Transverse colon (tissue), 4 donors: ENCODE measurements at regions not wholly inside any gene's neighbourhood (a gene's known extent, or its start where the extent isn't known, plus 50 kb on each side); places are given as distances from the start of the nearest gene placed in this dataset.

Experiments used
- DNase-seq: peaks from one replicate; pipeline ENCODE4 v3.0.0-alpha.2; 2019
- H3K27ac ChIP-seq, 4 donors: fragments of 200-600 bp; sonication (generic); 2 replicates each; pipeline ENCODE4 v1.5.1; 2016 to 2018; ENCODE audit warnings: inconsistent platforms in 4 of 4
- H3K27me3 ChIP-seq: fragments of 200-600 bp; sonication (generic); 2 replicates; pipeline ENCODE4 v1.5.1; 2017; ENCODE audit warnings: inconsistent platforms
- H3K36me3 ChIP-seq, 4 donors: fragments of 200-600 bp; sonication (generic); 2 replicates each; pipeline ENCODE4 v1.5.1; 2017 to 2019; ENCODE audit warnings: inconsistent platforms in 4 of 4
- H3K4me1 ChIP-seq, 4 donors: fragments of 200-600 bp; sonication (generic); 2 replicates each; pipeline ENCODE4 v1.5.1; 2017 to 2020; ENCODE audit warnings: inconsistent platforms in 4 of 4
- H3K4me3 ChIP-seq, 4 donors: fragments of 200-600 bp; sonication (generic); 1 replicate in 1 of 4; 2 replicates in 3 of 4; pipeline versions ENCODE4 v1.5.1 to v1.6.1; 2017 to 2019; ENCODE audit warnings: inconsistent platforms in 4 of 4
- H3K9me3 ChIP-seq, 2 donors: fragments of 200-600 bp; sonication (generic); 2 replicates each; pipeline ENCODE4 v1.5.1; 2017 to 2019; ENCODE audit warnings: inconsistent platforms in 2 of 2
- EP300 ChIP-seq: sonication (generic); formaldehyde crosslinking; IDR thresholded peaks from one replicate; pipeline ENCODE4 v1.6.1; 2017; ENCODE audit warnings: antibody characterized with exemption, low read depth
- POLR2A ChIP-seq: fragments of 450-650 bp; IDR thresholded peaks from one replicate; pipeline ENCODE4 v1.6.1; 2016; ENCODE audit warnings: antibody characterized with exemption, mild to moderate bottlenecking, moderate library complexity
- POLR2AphosphoS5 ChIP-seq, 3 donors: sonication (generic); formaldehyde crosslinking; IDR thresholded peaks; one replicate each; pipeline ENCODE4 v1.6.1; 2016; ENCODE audit warnings: antibody characterized with exemption in 3 of 3
- WGBS, 2 donors: methylation state at CpG; one replicate each; pipeline ENCODE4 v1.1.5; 2018; ENCODE audit warnings: low coverage in 1 of 2; 5-methylcytosine and 5-hydroxymethylcytosine counted together
- in situ Hi-C, 4 donors: fragments of 200-750 bp; cut with MboI; loops; one replicate each; pipeline versions ENCODE4 v1.15.0 to v1.15.1; 2017; ENCODE audit warnings: low sequenced_read_pairs in 3 of 4, low pct_ligation_motif_present in 1 of 4, low pct_unique_long_range_greater_than_20kb in 1 of 4
- intact Hi-C: fragments of 100-400 bp; cut with DNase I; formaldehyde crosslinking; loops from one replicate; pipeline ENCODE4 v1.15.1; 2023; ENCODE audit warnings: low total_unique reads
- TF ChIP-seq, protein P1 (sequence below), 5 experiments: fragments of 200-600 bp in 3 of 5; fragments of 450-650 bp in 2 of 5; sonication (generic) in 3 of 5; IDR thresholded peaks; 1 replicate in 2 of 5; 2 replicates in 3 of 5; pipeline ENCODE4 v1.5.1; 2016 to 2017; ENCODE audit warnings: antibody characterized with exemption in 5 of 5, inconsistent platforms in 3 of 5, mild to moderate bottlenecking in 2 of 5, moderate library complexity in 1 of 5

- Histone ChIP-seq H3K27me3 (no peaks in the 10 kb centered on the region), H3K36me3 (no peaks in the 10 kb centered on the region), H3K4me3 (no peak overlapping the region), H3K27ac (no peak overlapping the region), H3K4me1 (no peaks in the 10 kb centered on the region), H3K9me3 (no peaks in the 10 kb centered on the region)
- TF ChIP-seq POLR2AphosphoS5 (IDR thresholded peaks at IDR 0.05) (no peak), POLR2A (no peak)
- TF ChIP-seq, protein P1, sequence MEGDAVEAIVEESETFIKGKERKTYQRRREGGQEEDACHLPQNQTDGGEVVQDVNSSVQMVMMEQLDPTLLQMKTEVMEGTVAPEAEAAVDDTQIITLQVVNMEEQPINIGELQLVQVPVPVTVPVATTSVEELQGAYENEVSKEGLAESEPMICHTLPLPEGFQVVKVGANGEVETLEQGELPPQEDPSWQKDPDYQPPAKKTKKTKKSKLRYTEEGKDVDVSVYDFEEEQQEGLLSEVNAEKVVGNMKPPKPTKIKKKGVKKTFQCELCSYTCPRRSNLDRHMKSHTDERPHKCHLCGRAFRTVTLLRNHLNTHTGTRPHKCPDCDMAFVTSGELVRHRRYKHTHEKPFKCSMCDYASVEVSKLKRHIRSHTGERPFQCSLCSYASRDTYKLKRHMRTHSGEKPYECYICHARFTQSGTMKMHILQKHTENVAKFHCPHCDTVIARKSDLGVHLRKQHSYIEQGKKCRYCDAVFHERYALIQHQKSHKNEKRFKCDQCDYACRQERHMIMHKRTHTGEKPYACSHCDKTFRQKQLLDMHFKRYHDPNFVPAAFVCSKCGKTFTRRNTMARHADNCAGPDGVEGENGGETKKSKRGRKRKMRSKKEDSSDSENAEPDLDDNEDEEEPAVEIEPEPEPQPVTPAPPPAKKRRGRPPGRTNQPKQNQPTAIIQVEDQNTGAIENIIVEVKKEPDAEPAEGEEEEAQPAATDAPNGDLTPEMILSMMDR (IDR thresholded peaks at IDR 0.05) = no peak
- 61 to 69% methylated on average over 3 of the region's 3 CpGs for WGBS, 2 donors
- in situ Hi-C loops (no loop called here), intact Hi-C loops (no loop called here)
- no peak for DNase-seq
Observed at GRCh38 chr11:81129618-81130017, 1604.0 kb downstream of the FAM181B start.

- TF ChIP-seq POLR2A (no peak), EP300 (no peak), POLR2AphosphoS5 (IDR thresholded peaks at IDR 0.05) (no peak)
- TF ChIP-seq, protein P1 (IDR thresholded peaks at IDR 0.05) = no peak
- no peaks in the 10 kb centered on the region for H3K36me3 ChIP-seq
- no peak overlapping the region for H3K4me3 ChIP-seq
- H3K27ac ChIP-seq = no peak overlapping the region
- in situ Hi-C loops (loop anchor here in 1 of 4 donors (25.0 kb wide), 1 partner anchor 100 kb away; no protein-coding TSS in a partner anchor), intact Hi-C loops (no loop called here)
- no peaks in the 10 kb centered on the region for H3K27me3 ChIP-seq
- no peak for DNase-seq
- no peaks in the 10 kb centered on the region for H3K9me3 ChIP-seq
- no peaks in the 10 kb centered on the region for H3K4me1 ChIP-seq
Observed at GRCh38 chr11:81112718-81113117, 1620.9 kb downstream of the FAM181B start.

- H3K4me1 ChIP-seq = no peaks in the 10 kb centered on the region
- no peak overlapping the region for H3K27ac ChIP-seq
- in situ Hi-C loops = loop anchor here in 1 of 4 donors (25.0 kb wide), 1 partner anchor 92 kb away; no protein-coding TSS in a partner anchor
- WGBS, 2 donors = 81 to 86% methylated on average over 5 of the region's 5 CpGs
- no peak for TF ChIP-seq POLR2A
- TF ChIP-seq, protein P1 (IDR thresholded peaks at IDR 0.05) = no peak
- H3K4me3 ChIP-seq = no peak overlapping the region
- intact Hi-C loops = no loop called here
- H3K27me3 ChIP-seq = no peaks in the 10 kb centered on the region
- no peaks in the 10 kb centered on the region for H3K9me3 ChIP-seq
- DNase-seq = no peak
- H3K36me3 ChIP-seq = no peaks in the 10 kb centered on the region
Observed at GRCh38 chr11:81104051-81104450, 1629.6 kb downstream of the FAM181B start.

GRCh38 chr11:81098471-81098870 lies 1635.2 kb downstream of the FAM181B start:
- Histone ChIP-seq H3K4me3 (no peak overlapping the region), H3K9me3 (no peaks in the 10 kb centered on the region), H3K27me3 (no peaks in the 10 kb centered on the region), H3K27ac (no peak overlapping the region), H3K36me3 (no peaks in the 10 kb centered on the region), H3K4me1 (no peaks in the 10 kb centered on the region)
- in situ Hi-C loops (no loop called here), intact Hi-C loops (no loop called here)
- no peak for TF ChIP-seq POLR2A
- TF ChIP-seq, protein P1 (IDR thresholded peaks at IDR 0.05) = no peak
- no peak for TF ChIP-seq POLR2AphosphoS5 (IDR thresholded peaks at IDR 0.05)
- TF ChIP-seq EP300 = no peak
- no peak for DNase-seq
- WGBS, 2 donors = 72% methylated on average over 1 of the region's 1 CpG; no CpG with 5 or more reads in 1 of the 2 donors
